ENCODE measurements at regions not wholly inside any gene's neighbourhood (a gene's known extent, or its start where the extent isn't known, plus 50 kb on each side); places are given as distances from the start of the nearest gene placed in this dataset.

DNA sequence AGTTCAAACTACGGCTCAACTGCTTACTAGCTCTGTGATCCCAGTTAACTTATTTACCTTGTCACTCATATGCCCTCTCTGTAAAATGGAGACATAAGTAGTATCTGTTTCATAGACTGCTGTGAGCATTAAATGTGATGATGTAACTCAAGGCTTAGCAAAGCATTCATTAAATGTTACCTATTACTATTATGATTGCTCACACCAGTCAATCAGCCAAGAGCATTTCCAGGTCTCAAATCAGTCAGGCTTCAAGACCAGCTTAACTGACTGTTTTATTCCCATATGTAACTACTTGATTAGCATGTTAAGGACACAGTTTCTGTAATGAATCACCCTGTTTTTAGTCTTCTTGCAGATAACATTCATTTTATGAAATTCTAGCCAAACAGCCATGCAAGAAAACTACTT, 413.3 kb downstream of the MLLT3 start:
- TF ChIP-seq, protein P1, sequence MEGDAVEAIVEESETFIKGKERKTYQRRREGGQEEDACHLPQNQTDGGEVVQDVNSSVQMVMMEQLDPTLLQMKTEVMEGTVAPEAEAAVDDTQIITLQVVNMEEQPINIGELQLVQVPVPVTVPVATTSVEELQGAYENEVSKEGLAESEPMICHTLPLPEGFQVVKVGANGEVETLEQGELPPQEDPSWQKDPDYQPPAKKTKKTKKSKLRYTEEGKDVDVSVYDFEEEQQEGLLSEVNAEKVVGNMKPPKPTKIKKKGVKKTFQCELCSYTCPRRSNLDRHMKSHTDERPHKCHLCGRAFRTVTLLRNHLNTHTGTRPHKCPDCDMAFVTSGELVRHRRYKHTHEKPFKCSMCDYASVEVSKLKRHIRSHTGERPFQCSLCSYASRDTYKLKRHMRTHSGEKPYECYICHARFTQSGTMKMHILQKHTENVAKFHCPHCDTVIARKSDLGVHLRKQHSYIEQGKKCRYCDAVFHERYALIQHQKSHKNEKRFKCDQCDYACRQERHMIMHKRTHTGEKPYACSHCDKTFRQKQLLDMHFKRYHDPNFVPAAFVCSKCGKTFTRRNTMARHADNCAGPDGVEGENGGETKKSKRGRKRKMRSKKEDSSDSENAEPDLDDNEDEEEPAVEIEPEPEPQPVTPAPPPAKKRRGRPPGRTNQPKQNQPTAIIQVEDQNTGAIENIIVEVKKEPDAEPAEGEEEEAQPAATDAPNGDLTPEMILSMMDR (IDR thresholded peaks at IDR 0.05) = no peak
- no peak for TF ChIP-seq EZH2 (IDR thresholded peaks at IDR 0.05; ENCODE audit: borderline replicate concordance, insufficient read depth, low read depth, low read length, poor library complexity, severe bottlenecking)

All from B cell (primary cell).